IPS-20b (cell line): ENCODE measurements at regions not wholly inside any gene's neighbourhood (a gene's known extent, or its start where the extent isn't known, plus 50 kb on each side); places are given as distances from the start of the nearest gene placed in this dataset.

Source experiments
- H3K27ac ChIP-seq: one replicate; pipeline ENCODE4 v1.5.1; 2013; ENCODE audit warnings: low read length
- H3K27me3 ChIP-seq: 2 replicates; pipeline ENCODE4 v1.6.1; 2013; ENCODE audit warnings: mild to moderate bottlenecking, low read length, inconsistent platforms; ENCODE audit not compliant: insufficient read depth
- H3K36me3 ChIP-seq: 2 replicates; pipeline ENCODE4 v1.6.1; 2013; ENCODE audit warnings: low read depth, mild to moderate bottlenecking, inconsistent platforms, low read length, moderate library complexity; ENCODE audit not compliant: insufficient read depth
- H3K4me1 ChIP-seq: 2 replicates; pipeline ENCODE4 v1.6.1; 2013; ENCODE audit warnings: mild to moderate bottlenecking, control low read depth, inconsistent platforms, low read length, moderate library complexity; ENCODE audit not compliant: insufficient read depth
- H3K4me3 ChIP-seq: 2 replicates; pipeline ENCODE4 v1.5.1; 2013; ENCODE audit warnings: mild to moderate bottlenecking, low read length, inconsistent platforms
- H3K9ac ChIP-seq: 2 replicates; pipeline ENCODE4 v1.6.1; 2013; ENCODE audit warnings: low read depth, mild to moderate bottlenecking, inconsistent platforms, low read length, moderate library complexity
- H3K9me3 ChIP-seq: 2 replicates; pipeline ENCODE4 v1.6.1; 2013; ENCODE audit warnings: mild to moderate bottlenecking, low read depth, low read length, inconsistent platforms; ENCODE audit not compliant: insufficient read depth

GRCh38 chr9:85401998-85402397 lies 339.8 kb downstream of the AGTPBP1 start:
- no peaks in the 10 kb centered on the region for H3K27me3 ChIP-seq
- peaks cover 8% of the 10 kb centered on the region for H3K4me1 ChIP-seq
- no peak overlapping the region for H3K9ac ChIP-seq
- H3K27ac ChIP-seq = no peak overlapping the region
- H3K4me3 ChIP-seq = no peak overlapping the region
- no peaks in the 10 kb centered on the region for H3K9me3 ChIP-seq
- no peaks in the 10 kb centered on the region for H3K36me3 ChIP-seq

GRCh38 chr9:85397005-85397404 lies 344.7 kb downstream of the AGTPBP1 start:
- H3K4me3 ChIP-seq = no peak overlapping the region
- H3K4me1 ChIP-seq = peaks cover 1% of the 10 kb centered on the region; the same call in 1 of the 2 replicates
- H3K27me3 ChIP-seq = no peaks in the 10 kb centered on the region
- H3K36me3 ChIP-seq = no peaks in the 10 kb centered on the region
- H3K9me3 ChIP-seq = no peaks in the 10 kb centered on the region
- H3K27ac ChIP-seq = no peak overlapping the region
- H3K9ac ChIP-seq = no peak overlapping the region

- 0 out of 2 replicates have a peak, but pooled peaks cover 3% of the 10 kb centered on the region for H3K4me1 ChIP-seq
- H3K4me3 ChIP-seq = no peak overlapping the region
- no peaks in the 10 kb centered on the region for H3K36me3 ChIP-seq
- H3K9ac ChIP-seq = no peak overlapping the region
- no peak overlapping the region for H3K27ac ChIP-seq
- no peaks in the 10 kb centered on the region for H3K27me3 ChIP-seq
- H3K9me3 ChIP-seq = no peaks in the 10 kb centered on the region
Measured at GRCh38 chr9:85392260-85392659, 349.5 kb downstream of the AGTPBP1 start.

- Histone ChIP-seq H3K9me3 (no peaks in the 10 kb centered on the region), H3K36me3 (no peaks in the 10 kb centered on the region), H3K4me1 (no peaks in the 10 kb centered on the region), H3K27ac (no peak overlapping the region), H3K27me3 (no peaks in the 10 kb centered on the region), H3K9ac (no peak overlapping the region), H3K4me3 (no peak overlapping the region)
Measured at GRCh38 chr9:85377731-85378289, 363.9 kb downstream of the AGTPBP1 start.

DNA sequence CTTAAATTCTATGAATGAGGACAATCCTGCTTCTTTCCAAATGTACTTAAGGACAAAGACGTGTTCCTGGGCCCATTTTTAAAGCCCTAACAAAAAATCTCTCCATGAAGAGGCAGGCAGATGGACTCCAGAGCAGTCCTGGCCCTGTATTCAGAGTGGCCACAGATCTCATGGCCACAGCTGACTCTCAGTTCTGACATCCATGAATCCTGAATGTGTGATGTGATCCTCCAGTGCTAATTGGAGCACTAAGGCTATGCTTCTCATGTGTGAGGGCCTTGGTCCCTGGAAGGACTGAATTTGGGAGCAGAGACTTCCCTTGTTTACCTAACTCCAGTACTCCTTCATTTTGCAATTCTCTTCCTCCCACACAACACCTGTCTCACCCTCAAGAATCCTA lies 373.0 kb downstream of the AGTPBP1 start:
- no peak overlapping the region for H3K27ac ChIP-seq
- no peak overlapping the region for H3K9ac ChIP-seq
- H3K27me3 ChIP-seq = no peaks in the 10 kb centered on the region
- no peaks in the 10 kb centered on the region for H3K4me1 ChIP-seq
- no peak overlapping the region for H3K4me3 ChIP-seq
- H3K36me3 ChIP-seq = no peaks in the 10 kb centered on the region
- H3K9me3 ChIP-seq = no peaks in the 10 kb centered on the region

DNA sequence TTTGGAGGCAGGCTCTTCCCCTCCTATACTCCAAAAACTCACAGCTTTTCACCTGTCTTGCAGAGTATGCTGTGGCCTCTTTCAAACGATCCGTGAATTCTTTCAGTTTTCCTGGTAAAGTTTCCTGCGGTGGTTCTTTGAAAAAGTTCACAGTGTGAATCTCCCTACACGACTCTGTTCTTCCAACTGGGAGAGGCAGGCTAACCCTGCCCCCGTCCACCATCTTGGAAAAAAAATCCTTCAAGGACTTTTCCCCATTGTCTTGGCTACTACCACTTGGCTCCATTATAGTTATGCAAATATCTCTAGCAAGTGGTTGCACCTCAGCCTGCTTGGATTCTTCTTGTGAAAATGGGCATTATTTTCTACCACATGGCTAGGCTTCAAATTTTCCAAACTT lies 382.6 kb downstream of the AGTPBP1 start:
- H3K4me1 ChIP-seq = no peaks in the 10 kb centered on the region
- peaks cover 4% of the 10 kb centered on the region; the same call in 1 of the 2 replicates for H3K9me3 ChIP-seq

GRCh38 chr9:85349046-85349445 lies 392.7 kb downstream of the AGTPBP1 start:
- Histone ChIP-seq H3K4me3 (no peak overlapping the region), H3K36me3 (no peaks in the 10 kb centered on the region), H3K9ac (no peak overlapping the region), H3K27me3 (no peaks in the 10 kb centered on the region), H3K4me1 (no peaks in the 10 kb centered on the region), H3K27ac (no peak overlapping the region), H3K9me3 (no peaks in the 10 kb centered on the region)

More for the DNA sequence above, 382.6 kb downstream of the AGTPBP1 start:
- H3K27me3 ChIP-seq = no peaks in the 10 kb centered on the region
- no peaks in the 10 kb centered on the region for H3K36me3 ChIP-seq
- H3K9ac ChIP-seq = no peak overlapping the region
- H3K4me3 ChIP-seq = no peak overlapping the region
- no peak overlapping the region for H3K27ac ChIP-seq

- H3K9me3 ChIP-seq = no peaks in the 10 kb centered on the region
Measured at GRCh38 chr9:85347541-85347940, 394.2 kb downstream of the AGTPBP1 start.

DNA sequence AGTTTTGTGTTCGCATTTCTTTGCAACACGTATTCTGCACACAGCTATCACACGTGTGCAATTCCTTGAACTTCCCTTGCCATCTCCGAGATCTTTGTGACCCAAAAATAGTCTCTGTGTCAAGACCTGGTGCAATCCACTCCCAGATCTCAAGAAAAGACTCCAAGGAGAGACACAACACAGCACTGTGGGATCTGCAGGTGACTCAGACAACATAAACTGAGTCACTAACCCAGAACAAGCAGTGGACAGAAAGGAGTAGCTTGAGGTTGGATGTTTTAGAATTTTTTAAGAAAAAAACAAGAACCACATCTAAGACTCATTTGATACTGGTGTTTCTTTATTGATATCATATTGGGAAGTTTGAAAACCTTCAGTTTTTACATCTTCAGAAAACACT lies 396.9 kb downstream of the AGTPBP1 start:
- Histone ChIP-seq H3K9me3 (no peaks in the 10 kb centered on the region), H3K36me3 (no peaks in the 10 kb centered on the region), H3K4me1 (no peaks in the 10 kb centered on the region), H3K4me3 (no peak overlapping the region), H3K27ac (no peak overlapping the region), H3K9ac (no peak overlapping the region), H3K27me3 (no peaks in the 10 kb centered on the region)

More at GRCh38 chr9:85347541-85347940, 394.2 kb downstream of the AGTPBP1 start:
- H3K9ac ChIP-seq = no peak overlapping the region
- no peak overlapping the region for H3K27ac ChIP-seq
- H3K4me1 ChIP-seq = no peaks in the 10 kb centered on the region
- H3K27me3 ChIP-seq = no peaks in the 10 kb centered on the region
- no peaks in the 10 kb centered on the region for H3K36me3 ChIP-seq
- no peak overlapping the region for H3K4me3 ChIP-seq

GRCh38 chr9:85339338-85339737 lies 402.4 kb downstream of the AGTPBP1 start:
- Histone ChIP-seq H3K27me3 (no peaks in the 10 kb centered on the region), H3K27ac (no peak overlapping the region), H3K9me3 (no peaks in the 10 kb centered on the region), H3K36me3 (no peaks in the 10 kb centered on the region), H3K4me1 (no peaks in the 10 kb centered on the region), H3K9ac (no peak overlapping the region), H3K4me3 (no peak overlapping the region)

- Histone ChIP-seq H3K27ac (no peak overlapping the region), H3K9me3 (no peaks in the 10 kb centered on the region), H3K36me3 (no peaks in the 10 kb centered on the region), H3K4me3 (no peak overlapping the region), H3K9ac (no peak overlapping the region), H3K4me1 (no peaks in the 10 kb centered on the region), H3K27me3 (no peaks in the 10 kb centered on the region)
Measured at GRCh38 chr9:85334228-85334627, 407.5 kb downstream of the AGTPBP1 start.

GRCh38 chr9:85332487-85332886 lies 409.3 kb downstream of the AGTPBP1 start:
- no peaks in the 10 kb centered on the region for H3K4me1 ChIP-seq
- no peaks in the 10 kb centered on the region for H3K27me3 ChIP-seq
- H3K9ac ChIP-seq = no peak overlapping the region
- H3K9me3 ChIP-seq = no peaks in the 10 kb centered on the region
- no peak overlapping the region for H3K4me3 ChIP-seq
- no peaks in the 10 kb centered on the region for H3K36me3 ChIP-seq
- H3K27ac ChIP-seq = no peak overlapping the region
